ENCODE measurements at regions not wholly inside any gene's neighbourhood (a gene's known extent, or its start where the extent isn't known, plus 50 kb on each side); places are given as distances from the start of the nearest gene placed in this dataset.

DNA sequence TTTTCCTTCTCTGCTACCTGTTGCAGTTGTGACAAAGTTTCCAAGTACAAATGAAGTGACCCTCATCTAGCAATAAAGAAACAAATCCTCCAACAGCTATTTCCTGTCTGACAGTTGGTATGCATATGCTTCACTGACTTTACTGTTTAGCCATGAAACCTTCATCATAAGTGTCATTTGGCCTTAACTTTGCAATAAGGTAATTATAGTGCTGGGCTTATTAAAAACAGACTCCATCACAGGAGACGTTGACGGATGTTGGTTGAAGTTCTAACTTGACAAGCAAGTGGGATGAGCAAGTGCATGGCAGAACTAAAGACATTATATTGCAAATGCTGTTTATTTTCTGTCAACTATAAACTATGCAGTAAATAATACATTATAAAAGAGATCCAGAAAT, 425.2 kb downstream of the RPS29 start:
- Histone ChIP-seq H3K9me3 (ENCODE audit: low read depth, low read length, poor library complexity, severe bottlenecking) (no peaks in the 10 kb centered on the region), H3K27me3 (replicated peaks; ENCODE audit: insufficient read depth, low read depth, low read length, poor library complexity) (no peaks in the 10 kb centered on the region), H3K36me3 (ENCODE audit: insufficient read depth, low read length, poor library complexity, severe bottlenecking) (no peaks in the 10 kb centered on the region), H3K4me1 (ENCODE audit: insufficient read depth, low read length, poor library complexity, severe bottlenecking) (peaks cover 3% of the 10 kb centered on the region), H3K27ac (ENCODE audit: low read depth, low read length, poor library complexity, severe bottlenecking) (no peak overlapping the region), H3K4me3 (ENCODE audit: low read depth, low read length, poor library complexity, severe bottlenecking) (no peak overlapping the region)
- ChIA-PET POLR2A (ENCODE audit: low non-redundant PET) (no interaction called here), CTCF (no interaction called here)
- BruUV-seq (replicated peaks): no TSS peak
- DNase-seq (ENCODE audit: low spot score): peak; percentile 46
- intact Hi-C loops (cut with micrococcal nuclease; ENCODE audit: unreplicated experiment): no loop called here
- no peak for TF ChIP-seq EZH2 (IDR thresholded peaks at IDR 0.05; ENCODE audit: borderline replicate concordance, low read depth, low read length, poor library complexity, severe bottlenecking)
- TF ChIP-seq, protein P1, sequence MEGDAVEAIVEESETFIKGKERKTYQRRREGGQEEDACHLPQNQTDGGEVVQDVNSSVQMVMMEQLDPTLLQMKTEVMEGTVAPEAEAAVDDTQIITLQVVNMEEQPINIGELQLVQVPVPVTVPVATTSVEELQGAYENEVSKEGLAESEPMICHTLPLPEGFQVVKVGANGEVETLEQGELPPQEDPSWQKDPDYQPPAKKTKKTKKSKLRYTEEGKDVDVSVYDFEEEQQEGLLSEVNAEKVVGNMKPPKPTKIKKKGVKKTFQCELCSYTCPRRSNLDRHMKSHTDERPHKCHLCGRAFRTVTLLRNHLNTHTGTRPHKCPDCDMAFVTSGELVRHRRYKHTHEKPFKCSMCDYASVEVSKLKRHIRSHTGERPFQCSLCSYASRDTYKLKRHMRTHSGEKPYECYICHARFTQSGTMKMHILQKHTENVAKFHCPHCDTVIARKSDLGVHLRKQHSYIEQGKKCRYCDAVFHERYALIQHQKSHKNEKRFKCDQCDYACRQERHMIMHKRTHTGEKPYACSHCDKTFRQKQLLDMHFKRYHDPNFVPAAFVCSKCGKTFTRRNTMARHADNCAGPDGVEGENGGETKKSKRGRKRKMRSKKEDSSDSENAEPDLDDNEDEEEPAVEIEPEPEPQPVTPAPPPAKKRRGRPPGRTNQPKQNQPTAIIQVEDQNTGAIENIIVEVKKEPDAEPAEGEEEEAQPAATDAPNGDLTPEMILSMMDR (conservative IDR thresholded peaks at IDR 0.05; ENCODE audit: low read depth, low read length): no peak

DNA sequence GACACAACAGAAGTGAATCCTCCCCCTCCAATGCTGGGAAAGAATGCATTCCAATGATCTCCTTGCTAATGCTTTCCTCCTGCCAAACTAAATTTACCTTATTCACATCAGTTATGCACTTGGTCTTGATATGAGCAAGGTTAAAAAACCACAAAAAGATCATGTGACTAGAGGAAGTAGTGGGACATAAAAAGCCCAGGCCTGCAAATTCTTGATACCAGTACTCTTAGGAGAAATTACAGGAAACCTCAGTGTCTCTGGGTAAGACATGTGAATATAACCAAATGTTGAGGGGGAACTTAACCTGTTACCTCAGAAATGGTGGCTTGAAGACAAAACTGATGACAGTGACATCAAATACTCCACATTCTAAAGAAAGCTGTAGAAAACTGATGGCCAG, 427.1 kb downstream of the RPS29 start:
- BruUV-seq (replicated peaks): no TSS peak
- peaks cover 3% of the 10 kb centered on the region for H3K4me1 ChIP-seq (ENCODE audit: insufficient read depth, low read length, poor library complexity, severe bottlenecking)
- H3K36me3 ChIP-seq (ENCODE audit: insufficient read depth, low read length, poor library complexity, severe bottlenecking): no peaks in the 10 kb centered on the region
- H3K27me3 ChIP-seq (replicated peaks; ENCODE audit: insufficient read depth, low read depth, low read length, poor library complexity): no peaks in the 10 kb centered on the region
- H3K4me3 ChIP-seq (ENCODE audit: low read depth, low read length, poor library complexity, severe bottlenecking): no peak overlapping the region
- ChIA-PET CTCF (no interaction called here), POLR2A (ENCODE audit: low non-redundant PET) (no interaction called here)
- H3K9me3 ChIP-seq (ENCODE audit: low read depth, low read length, poor library complexity, severe bottlenecking): no peaks in the 10 kb centered on the region
- no peak for TF ChIP-seq EZH2 (IDR thresholded peaks at IDR 0.05; ENCODE audit: borderline replicate concordance, low read depth, low read length, poor library complexity, severe bottlenecking)
- TF ChIP-seq, protein P1 (conservative IDR thresholded peaks at IDR 0.05; ENCODE audit: low read depth, low read length): no peak
- DNase-seq (ENCODE audit: low spot score): no peak
- intact Hi-C loops (cut with micrococcal nuclease; ENCODE audit: unreplicated experiment): no loop called here
- H3K27ac ChIP-seq (ENCODE audit: low read depth, low read length, poor library complexity, severe bottlenecking): no peak overlapping the region

- H3K27ac ChIP-seq (ENCODE audit: low read depth, low read length, poor library complexity, severe bottlenecking): no peak overlapping the region
- intact Hi-C loops (cut with micrococcal nuclease; ENCODE audit: unreplicated experiment): no loop called here
- no peaks in the 10 kb centered on the region for H3K36me3 ChIP-seq (ENCODE audit: insufficient read depth, low read length, poor library complexity, severe bottlenecking)
- no peaks in the 10 kb centered on the region for H3K27me3 ChIP-seq (replicated peaks; ENCODE audit: insufficient read depth, low read depth, low read length, poor library complexity)
- H3K4me3 ChIP-seq (ENCODE audit: low read depth, low read length, poor library complexity, severe bottlenecking): no peak overlapping the region
- no peaks in the 10 kb centered on the region for H3K9me3 ChIP-seq (ENCODE audit: low read depth, low read length, poor library complexity, severe bottlenecking)
- ChIA-PET CTCF (no interaction called here), POLR2A (ENCODE audit: low non-redundant PET) (no interaction called here)
- H3K4me1 ChIP-seq (ENCODE audit: insufficient read depth, low read length, poor library complexity, severe bottlenecking): no peaks in the 10 kb centered on the region
- no TSS peak for BruUV-seq (replicated peaks)
- TF ChIP-seq, protein P1 (conservative IDR thresholded peaks at IDR 0.05; ENCODE audit: low read depth, low read length): no peak
- TF ChIP-seq EZH2 (IDR thresholded peaks at IDR 0.05; ENCODE audit: borderline replicate concordance, low read depth, low read length, poor library complexity, severe bottlenecking): no peak
- no peak for DNase-seq (ENCODE audit: low spot score)
Observed at GRCh38 chr14:49139593-49139992, 446.6 kb downstream of the RPS29 start.
